ENCODE measurements at regions not wholly inside any gene's neighbourhood (a gene's known extent, or its start where the extent isn't known, plus 50 kb on each side); places are given as distances from the start of the nearest gene placed in this dataset.

- no peak for DNase-seq (ENCODE audit: low spot score)
Measured at GRCh38 chr4:89665662-89666061, 171.3 kb downstream of the SNCA start.

DNA sequence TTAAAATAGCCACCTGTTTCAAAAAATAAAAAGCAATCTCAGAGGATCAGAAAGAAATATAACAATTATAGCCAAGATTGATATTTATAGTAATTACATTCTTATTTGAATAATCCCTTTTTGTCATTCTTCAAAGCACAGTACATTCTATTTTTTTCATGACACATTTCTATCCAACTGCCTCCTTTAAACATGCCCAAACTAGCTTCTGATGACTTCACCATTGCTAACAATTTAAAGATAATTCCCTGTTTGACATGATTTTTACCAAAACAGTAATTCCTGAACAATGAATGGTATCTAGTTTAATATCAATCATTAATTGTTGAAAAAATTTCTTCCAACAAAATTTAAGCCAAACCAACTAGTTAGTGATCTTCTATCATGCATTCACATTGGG lies 172.4 kb downstream of the SNCA start:
- no peak for DNase-seq (ENCODE audit: low spot score)

GRCh38 chr4:89661173-89661899 lies 175.6 kb downstream of the SNCA start:
- DNase-seq (ENCODE audit: low spot score) = no peak

DNA sequence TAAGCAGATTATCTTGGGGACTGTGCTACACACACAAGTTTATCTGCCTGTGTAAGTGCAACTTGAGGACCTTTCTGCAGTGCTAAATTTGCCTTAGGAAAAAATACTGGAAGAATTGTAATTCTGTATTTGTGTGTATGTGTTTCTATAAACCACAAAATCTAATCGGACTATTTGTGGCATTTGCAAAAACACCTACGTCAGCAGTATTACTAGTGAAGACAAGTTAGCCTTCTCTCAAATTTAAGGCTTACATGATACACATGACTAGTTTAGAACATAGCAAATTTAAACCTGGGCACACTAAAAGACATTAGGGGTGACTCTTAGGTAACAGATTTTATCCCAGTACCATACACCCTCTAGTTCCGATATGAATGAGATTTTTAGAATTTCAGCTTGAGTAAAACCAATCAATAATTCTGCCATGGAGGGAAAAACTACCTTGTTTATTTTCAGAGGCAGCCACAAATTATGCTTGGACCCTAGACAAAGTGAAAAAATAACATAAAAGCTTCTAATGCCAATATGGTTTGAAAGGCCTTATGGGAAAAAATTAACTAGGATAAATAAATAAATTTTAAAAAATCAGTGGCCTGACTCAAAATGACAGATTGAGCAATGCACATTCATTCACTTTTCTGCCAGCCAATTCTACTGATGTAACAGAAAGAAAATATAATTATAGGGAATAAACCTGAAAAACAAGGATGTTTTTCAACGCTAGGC lies 176.4 kb downstream of the SNCA start:
- no peak for DNase-seq (ENCODE audit: low spot score)

- DNase-seq (ENCODE audit: low spot score) = no peak
Measured at GRCh38 chr4:89658701-89659024, 178.3 kb downstream of the SNCA start.

DNA sequence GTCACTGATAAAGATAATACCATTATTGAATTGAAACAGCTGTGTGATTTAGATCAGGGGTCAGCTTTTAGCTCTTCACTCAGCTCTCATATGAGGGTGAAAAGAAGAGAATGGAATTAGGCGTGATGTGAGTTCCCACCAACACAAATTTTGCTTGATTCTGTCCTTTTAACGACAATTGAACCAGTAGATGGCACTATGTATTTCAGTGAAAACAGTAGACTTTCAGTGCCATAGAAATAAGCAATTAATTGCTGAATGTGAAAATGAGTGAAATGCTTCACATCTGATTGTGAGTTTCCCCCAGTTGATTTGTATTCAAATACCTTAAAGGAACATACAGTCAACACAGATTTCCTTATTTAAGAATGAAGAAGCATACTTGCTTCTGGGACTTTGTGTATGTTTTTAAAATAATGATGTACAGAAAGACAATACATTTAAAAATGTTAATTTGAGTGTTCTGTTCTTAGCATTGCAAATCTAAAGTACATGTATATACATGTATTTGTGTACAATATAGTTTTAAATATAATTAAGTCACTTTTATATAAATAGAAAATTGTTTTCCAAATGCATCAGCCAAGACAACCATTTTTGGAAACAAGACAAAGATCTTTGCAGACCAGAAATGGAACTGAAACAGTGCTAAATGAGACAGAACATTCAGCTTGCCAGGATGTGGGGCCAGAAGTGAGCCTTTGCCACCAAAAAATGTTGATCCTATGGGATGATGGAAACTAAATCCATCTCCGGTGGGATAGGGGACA lies 178.8 kb downstream of the SNCA start:
- DNase-seq (ENCODE audit: low spot score) = peak; percentile 21

GRCh38 chr4:89653012-89653411 lies 183.9 kb downstream of the SNCA start:
- DNase-seq (ENCODE audit: low spot score) = no peak

- no peak for DNase-seq (ENCODE audit: low spot score)
Measured at GRCh38 chr4:89645482-89645881, 191.5 kb downstream of the SNCA start.

DNA sequence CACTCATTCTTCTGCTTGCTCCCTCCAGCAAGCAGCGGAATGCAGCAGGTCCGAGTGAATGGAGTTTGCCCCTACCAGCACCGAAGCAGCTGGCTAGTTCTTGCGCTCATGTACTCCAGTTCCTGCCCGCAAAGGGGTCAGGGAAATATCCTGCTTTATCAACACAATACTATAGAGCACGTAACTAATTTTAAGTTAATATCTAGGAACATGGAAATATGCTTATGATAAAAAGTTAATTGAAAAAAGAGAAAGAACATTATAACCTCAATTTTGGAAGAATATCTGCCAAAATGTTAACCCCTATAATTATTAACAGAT lies 195.6 kb downstream of the SNCA start:
- no peak for DNase-seq (ENCODE audit: low spot score)

- DNase-seq (ENCODE audit: low spot score) = peak; percentile 83
Measured at GRCh38 chr4:89640620-89641366, 196.2 kb downstream of the SNCA start.

DNA sequence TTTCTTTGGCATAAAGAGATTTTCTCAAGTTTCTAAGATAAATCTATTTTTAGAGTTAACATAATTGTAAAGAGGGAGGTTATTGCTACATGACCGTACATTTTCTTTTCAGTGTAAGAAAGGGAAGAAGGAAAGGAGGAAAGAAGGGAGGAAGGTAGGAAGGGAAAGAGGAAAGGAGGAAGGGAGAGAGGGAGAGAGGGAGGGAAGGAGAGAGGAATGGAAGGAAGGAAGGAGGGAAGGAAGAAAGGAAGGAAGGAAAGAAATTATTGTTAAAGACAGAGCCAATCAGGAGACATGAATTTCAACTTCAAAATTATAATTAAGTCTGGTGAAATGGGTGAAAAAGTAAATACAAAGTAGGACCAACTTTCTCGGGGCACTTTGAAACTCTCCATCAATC lies 197.6 kb downstream of the SNCA start:
- no peak for DNase-seq (ENCODE audit: low spot score)

- DNase-seq (ENCODE audit: low spot score) = no peak
Measured at GRCh38 chr4:89625599-89626293, 211.2 kb downstream of the SNCA start.

- no peak for DNase-seq (ENCODE audit: low spot score)
Measured at GRCh38 chr4:89619206-89619962, 217.6 kb downstream of the SNCA start.

- no peak for DNase-seq (ENCODE audit: low spot score)
Measured at GRCh38 chr4:89618151-89618550, 218.8 kb downstream of the SNCA start.

DNA sequence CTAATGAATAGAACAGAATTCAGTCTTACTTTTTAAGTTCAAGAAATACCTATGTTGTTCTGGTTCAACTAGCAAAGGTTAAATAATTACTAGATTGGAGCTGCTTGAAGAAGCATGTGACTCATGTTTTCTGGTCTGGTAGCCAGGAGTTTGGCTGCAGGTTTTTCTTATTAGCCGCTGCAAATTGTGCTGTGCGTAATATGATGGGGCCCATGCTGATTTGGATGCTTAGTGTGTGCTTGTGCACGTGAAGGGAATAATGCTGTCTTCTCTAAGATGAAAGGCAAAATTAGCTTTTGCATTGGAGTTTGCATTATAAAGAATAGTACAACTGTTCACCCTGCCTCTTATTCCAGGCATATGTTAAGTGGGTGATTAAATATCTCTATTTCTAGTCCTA lies 219.6 kb downstream of the SNCA start:
- DNase-seq (ENCODE audit: low spot score) = no peak

DNA sequence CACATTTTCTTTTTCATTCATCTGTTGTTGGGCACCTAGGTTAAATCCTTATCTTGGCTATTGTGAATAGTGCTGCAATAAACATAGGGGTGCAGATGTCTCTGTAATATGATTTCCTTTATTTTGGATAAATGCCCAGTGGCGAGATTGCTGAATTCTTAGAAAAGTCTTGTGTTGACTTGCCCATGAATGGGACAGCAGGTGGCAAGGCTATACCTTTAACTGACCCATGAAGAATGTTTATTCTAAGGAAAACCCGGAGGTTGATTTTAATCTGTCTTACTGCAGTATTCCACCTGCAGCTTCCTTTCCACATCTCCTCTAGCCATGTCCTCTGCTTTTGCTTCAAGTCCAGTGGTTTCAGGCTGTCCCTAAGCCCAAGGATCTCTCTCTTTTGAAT lies 220.6 kb downstream of the SNCA start:
- DNase-seq (ENCODE audit: low spot score) = no peak

DNA sequence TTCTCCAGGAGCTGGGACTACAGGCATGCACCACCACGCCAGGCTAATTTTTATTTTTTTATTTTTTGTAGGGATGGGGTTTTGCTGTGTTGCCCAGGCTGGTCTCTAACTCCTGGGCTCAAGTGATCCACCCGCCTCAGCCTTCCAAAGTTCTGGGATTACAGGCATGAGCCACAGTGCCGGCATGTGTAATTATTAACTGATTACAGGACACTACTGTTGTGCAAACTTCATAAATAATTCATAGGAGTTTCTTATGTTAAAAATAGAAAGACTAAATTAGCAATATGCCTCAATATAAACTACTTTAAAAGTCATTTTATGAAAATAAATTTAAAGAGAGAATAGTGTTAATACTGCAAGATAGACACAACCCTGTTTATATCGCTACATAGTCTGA lies 221.9 kb downstream of the SNCA start:
- DNase-seq (ENCODE audit: low spot score) = no peak

DNA sequence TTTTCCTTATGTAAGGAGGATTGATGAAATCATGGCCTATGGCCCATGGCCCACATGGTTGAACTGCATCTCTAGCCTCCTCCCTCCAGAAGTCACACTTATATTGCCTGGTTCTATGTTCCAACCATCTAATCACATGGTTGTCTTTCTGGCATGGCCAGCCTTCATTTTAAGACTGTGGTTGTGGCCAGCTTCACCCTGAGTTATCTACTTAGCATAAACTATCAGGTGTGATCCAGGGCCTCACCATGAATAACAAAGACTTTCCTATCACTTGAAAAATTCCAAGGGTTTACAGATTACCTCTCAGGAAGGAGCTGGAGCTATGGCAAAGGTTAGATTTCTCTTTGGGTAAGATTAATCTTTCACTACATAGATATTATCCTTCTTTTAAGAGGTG lies 222.8 kb downstream of the SNCA start:
- DNase-seq (ENCODE audit: low spot score) = no peak

DNA sequence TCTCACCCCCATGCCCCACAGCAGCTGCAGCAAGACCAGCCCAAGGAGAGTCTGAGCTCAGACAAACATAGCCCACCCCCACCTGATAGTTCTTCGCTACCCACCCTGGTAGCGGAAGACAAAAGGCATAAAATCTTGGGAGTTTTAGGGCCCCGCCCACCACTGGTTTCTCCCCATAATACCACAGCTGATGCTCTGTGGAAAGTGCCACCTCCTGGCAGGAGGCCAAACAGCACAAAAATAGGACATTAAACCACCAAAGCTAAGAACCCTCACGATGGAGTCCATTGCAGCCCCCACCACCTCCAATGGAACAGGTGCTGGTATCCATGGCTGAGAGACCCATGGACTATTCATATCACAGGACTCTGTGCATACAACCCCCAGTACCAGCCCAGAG lies 226.7 kb downstream of the SNCA start:
- no peak for DNase-seq (ENCODE audit: low spot score)

DNA sequence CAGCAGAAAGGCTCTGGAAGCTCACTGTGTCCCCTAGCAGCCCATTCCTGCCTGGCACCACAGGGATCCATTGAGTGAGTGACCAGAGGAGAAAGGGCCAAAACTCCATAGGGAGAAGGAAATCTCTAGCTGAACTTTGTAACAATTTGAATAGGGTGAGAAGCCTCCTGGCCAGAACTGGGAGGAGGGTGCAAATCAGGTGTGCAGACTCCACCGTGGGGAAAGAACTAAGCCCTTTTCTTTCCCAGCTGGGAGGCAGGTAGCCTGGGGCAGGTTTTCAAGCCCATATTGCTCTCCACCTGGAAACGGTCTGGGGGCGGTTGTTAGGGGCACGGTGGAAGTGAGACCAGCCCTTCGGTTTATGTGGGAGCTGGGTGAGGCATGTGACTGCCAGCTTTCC lies 227.2 kb downstream of the SNCA start:
- DNase-seq (ENCODE audit: low spot score) = no peak

DNA sequence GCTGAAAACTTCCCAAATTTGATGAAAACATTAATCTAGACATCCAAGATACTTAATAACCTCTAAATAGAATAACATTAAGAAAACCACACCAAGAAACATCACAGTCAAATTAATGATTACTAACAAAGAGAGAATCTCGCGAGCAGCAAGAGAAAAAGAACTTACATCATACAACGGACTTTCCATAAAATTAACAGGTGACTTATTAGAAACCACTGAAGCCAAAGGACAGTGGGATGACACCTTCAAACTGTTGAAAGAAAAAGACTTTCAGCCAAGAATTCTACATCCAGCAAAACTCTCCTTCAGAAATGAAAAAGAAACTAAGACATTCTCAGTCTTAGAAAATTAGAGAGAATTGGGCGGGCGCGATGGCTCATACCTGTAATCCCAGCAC lies 232.0 kb downstream of the SNCA start:
- no peak for DNase-seq (ENCODE audit: low spot score)
